ENCODE measurements at regions not wholly inside any gene's neighbourhood (a gene's known extent, or its start where the extent isn't known, plus 50 kb on each side); places are given as distances from the start of the nearest gene placed in this dataset.
"Not testable (repeated sequence)": the region's sequence is repeated elsewhere in the genome, so short reads cannot be mapped to it uniquely, and the experiment has no call there.

DNA sequence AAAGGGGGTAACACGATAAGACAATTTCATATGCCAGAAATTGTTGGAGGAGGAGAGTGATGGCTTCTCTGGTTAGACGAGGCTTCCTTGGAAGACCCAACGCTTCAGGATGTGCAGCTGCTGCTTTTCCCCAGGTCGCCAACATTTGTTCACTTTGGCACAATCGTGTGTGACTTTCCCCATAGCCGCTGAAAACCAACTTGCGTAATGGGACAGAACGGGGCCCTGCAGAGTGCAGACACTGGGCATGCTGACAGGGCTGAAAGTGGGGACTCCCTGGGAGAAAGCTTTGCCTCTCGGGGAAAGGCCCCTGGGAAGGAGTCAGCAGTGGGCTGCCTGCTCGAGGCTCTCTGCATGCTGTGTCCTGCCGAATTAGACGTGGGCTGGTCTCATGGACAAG, 130.7 kb downstream of the MRPL57 start:
- in situ Hi-C loops (cut with HindIII; ENCODE audit: low pct_ligation_motif_present, low pct_unique_long_range_greater_than_20kb, low sequenced_read_pairs); DNase-seq: not testable (repeated sequence)

DNA sequence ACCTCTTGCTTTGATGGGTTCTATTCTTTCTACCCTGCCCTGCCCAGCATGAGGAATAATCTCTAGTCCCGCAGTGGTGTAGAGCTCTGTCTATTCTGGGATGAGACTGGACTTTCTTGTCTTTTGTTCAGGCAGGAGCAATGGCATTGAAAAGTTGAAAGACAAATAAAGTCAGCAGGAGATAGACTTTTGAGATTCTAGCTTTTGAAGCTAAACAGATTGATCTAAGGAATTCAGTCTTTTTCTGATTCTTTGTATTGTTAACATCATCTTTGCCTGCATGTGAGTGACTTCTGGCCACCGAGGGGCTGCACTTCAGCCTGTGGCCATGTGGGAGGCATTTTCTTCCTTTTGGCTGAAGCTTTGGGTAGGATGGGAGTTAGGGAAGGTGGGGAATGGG, 132.4 kb downstream of the MRPL57 start:
- DNase-seq, result no peak
- in situ Hi-C loops (cut with HindIII; ENCODE audit: low pct_ligation_motif_present, low pct_unique_long_range_greater_than_20kb, low sequenced_read_pairs), result no loop called here

DNA sequence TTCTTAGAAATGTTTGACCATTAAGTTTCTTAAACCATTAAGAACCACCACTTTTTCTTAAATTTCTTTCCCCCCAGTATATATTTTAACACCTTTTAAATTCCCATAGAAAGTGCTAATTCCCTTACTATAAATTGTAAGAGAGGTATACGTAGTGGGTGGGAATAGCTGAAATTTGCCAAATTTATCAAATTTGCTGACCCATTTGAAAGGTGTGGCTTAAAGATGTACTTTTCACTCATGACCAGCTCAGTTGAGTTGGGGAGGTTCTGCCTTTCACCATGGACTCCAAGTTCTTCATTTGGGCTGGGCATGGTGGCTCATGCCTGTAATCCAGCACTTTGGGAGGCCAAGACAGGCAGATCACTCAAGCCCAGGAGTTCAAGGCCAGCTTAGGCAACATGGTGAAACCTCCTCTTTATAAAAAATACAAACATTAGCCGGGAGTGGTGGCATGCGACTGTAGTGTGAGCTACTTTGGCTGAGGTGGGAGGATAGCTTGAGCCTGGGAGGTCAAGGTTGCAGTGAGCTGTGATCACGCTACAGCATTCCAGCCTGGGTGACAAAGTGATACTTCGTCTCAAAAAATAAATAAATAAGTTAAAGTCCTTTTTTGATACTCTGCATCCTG, 133.2 kb downstream of the MRPL57 start:
- no peak for DNase-seq
- in situ Hi-C loops (cut with HindIII; ENCODE audit: low pct_ligation_motif_present, low pct_unique_long_range_greater_than_20kb, low sequenced_read_pairs), result no loop called here

DNA sequence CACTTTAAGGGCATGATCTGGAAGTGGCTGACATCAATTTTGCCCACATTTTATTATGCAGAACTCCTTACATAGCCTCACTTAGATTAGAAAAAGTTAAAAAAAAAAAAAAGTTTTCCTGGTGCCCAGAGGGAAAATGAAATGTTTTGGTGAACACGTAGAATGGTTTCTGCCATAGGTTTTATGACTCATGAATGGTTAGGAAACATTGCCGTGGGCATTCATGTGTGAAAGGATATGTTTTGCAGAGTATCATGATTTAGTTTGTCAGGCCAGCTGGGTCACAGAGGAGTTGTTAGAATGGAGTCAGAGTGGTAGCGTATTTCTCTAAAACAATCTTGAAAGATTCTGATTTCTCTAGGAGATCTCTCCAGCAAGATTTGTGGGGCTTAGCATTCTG, 133.8 kb downstream of the MRPL57 start:
- in situ Hi-C loops (cut with HindIII; ENCODE audit: low pct_ligation_motif_present, low pct_unique_long_range_greater_than_20kb, low sequenced_read_pairs), result no loop called here
- no peak for DNase-seq

DNA sequence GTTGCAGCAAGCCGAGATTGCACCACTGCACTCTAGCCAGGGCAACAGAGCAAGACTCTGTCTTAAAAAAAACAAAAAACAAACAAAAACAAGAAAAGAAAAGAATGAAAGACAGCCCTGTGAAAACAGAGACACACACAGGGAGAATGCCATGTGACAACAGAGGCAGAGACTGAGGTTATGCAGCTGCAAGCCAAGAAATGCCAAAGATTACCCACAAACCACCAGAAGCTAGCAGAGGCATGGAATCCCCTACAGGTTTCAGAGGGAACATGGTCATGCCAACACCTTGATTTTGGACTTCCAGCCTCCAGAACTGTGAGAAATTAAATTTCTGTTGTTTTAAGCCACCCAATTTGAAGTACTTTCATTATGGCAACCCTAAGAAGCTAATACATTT, 138.5 kb downstream of the MRPL57 start:
- in situ Hi-C loops (cut with HindIII; ENCODE audit: low pct_ligation_motif_present, low pct_unique_long_range_greater_than_20kb, low sequenced_read_pairs); DNase-seq: not testable (repeated sequence)

DNA sequence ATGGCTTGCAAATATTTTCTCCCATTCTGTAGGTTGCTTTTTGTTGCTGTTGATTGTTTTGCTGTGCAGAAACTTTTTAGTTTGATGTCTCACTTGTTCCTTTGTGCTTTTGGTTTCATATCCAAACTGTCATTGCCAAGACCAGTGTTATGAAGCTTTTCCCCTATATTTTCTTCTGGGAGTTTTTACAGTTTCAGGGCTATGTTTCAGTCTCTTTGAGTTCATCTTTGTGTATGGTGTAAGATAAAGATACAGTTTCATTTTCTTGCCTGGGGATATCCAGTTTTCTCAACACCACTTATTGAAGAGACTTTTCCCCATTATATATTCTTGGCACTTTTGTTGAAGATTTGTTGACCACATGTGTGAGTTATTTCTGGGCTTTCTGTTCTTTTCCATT, 139.9 kb downstream of the MRPL57 start:
- in situ Hi-C loops (cut with HindIII; ENCODE audit: low pct_ligation_motif_present, low pct_unique_long_range_greater_than_20kb, low sequenced_read_pairs), result no loop called here
- DNase-seq, result no peak

DNA sequence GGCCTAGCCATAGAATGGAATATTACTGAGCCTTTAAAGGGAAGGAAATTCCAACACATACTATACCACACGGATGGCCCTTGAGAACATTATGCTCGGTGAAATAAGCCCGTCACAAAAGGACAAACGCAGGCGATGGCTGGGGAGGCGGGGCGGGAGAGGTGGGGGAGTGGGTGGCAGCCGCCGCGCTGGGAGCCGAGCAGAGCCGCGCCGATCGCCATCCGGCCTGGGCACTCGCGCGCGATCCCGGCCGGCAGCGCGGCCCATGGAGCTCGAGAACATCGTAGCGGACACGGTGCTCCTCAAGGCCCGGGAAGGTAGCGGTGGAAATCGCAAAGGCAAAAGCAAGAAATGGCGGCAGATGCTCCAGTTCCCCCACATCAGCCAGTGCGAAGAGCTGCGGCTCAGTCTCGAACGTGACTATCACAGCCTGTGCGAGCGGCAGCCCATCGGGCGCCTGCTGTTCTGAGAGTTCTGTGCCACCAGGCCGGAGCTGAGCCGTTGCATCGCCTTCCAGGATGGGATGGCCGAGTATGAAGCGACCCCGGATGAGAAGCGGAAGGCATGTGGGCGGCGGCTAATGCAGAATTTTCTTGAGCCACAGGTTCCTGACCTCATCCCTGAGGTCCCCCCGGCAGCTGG, 140.1 kb downstream of the ZDHHC20 start:
- no peak for DNase-seq
- in situ Hi-C loops (cut with HindIII; ENCODE audit: low pct_ligation_motif_present, low pct_unique_long_range_greater_than_20kb, low sequenced_read_pairs), result no loop called here

DNA sequence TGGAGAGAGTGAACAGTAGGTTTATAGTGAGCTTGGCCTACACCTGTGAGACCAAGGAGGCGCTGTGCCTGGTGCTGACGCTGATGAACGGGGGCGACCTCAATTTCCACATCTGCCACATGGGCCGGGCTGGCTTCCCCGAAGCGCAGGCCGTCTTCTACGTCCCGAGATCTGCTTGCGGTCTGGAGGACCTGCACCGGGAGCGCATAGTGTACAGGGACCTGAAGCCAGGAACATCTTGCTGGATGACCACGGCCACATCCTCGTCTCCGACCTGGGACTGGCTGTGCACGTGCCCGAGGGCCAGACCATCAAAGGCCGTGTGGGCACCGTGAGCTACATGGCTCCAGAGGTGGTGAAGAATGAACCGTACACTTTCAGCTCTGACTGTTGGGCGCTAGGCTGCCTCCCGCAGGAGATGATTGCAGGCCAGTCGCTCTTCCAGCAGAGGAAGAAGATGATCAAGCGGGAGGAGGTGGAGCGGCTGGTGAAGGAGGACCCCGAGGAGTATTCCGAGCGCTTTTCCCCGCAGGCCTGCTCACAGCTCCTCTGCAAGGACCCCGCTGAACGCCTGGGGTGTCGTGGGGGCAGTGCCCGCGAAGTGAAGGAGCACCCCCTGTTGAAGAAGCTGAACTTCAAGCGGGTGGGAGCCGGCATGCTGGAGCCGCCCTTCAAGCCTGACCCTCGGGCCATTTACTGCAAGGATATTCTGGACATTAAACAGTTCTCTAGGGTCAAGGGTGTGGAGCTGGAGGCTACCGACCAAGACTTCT, 139.0 kb downstream of the ZDHHC20 start:
- in situ Hi-C loops (cut with HindIII; ENCODE audit: low pct_ligation_motif_present, low pct_unique_long_range_greater_than_20kb, low sequenced_read_pairs), result no loop called here
- no peak for DNase-seq

DNA sequence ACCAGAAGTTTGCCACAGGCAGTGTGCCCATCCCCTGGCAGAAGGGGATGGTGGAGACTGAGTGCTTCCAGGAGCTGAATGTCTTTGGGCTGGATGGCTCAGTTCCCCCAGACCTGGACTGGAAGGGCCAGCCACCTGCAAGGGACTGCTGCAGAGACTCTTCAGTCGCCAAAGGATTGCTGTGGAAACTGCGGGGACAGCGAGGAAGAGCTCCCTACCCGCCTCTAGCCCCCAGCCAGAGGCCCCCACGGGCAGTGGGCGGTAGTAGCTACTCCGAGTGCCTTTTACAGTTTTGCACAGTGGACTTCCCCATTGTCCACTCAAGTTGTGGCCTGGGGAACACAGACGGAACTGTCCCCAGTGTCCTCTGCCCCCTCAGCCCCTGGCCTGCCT, 138.5 kb downstream of the ZDHHC20 start:
- in situ Hi-C loops (cut with HindIII; ENCODE audit: low pct_ligation_motif_present, low pct_unique_long_range_greater_than_20kb, low sequenced_read_pairs), result no loop called here
- DNase-seq, result no peak

DNA sequence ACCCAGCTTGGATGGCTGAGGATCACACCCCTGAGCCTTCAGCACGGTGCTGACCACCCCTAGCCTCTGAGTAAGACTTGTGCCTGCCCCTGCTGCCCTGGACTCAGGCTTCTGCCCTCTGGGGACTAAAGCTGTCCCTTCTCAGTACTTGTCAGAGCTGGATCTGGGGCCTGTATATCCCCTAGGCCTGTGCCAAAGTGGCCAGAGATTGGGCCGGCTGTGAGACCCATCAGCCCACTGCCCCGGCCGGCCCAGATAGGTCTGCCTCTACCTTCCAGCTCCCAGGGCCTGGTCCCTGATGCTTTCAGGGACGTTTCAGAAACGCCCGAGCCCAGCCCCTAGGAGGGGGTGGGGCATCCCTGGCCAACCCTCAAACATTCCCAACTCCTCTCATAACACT, 137.8 kb downstream of the ZDHHC20 start:
- in situ Hi-C loops (cut with HindIII; ENCODE audit: low pct_ligation_motif_present, low pct_unique_long_range_greater_than_20kb, low sequenced_read_pairs), result no loop called here
- no peak for DNase-seq

DNA sequence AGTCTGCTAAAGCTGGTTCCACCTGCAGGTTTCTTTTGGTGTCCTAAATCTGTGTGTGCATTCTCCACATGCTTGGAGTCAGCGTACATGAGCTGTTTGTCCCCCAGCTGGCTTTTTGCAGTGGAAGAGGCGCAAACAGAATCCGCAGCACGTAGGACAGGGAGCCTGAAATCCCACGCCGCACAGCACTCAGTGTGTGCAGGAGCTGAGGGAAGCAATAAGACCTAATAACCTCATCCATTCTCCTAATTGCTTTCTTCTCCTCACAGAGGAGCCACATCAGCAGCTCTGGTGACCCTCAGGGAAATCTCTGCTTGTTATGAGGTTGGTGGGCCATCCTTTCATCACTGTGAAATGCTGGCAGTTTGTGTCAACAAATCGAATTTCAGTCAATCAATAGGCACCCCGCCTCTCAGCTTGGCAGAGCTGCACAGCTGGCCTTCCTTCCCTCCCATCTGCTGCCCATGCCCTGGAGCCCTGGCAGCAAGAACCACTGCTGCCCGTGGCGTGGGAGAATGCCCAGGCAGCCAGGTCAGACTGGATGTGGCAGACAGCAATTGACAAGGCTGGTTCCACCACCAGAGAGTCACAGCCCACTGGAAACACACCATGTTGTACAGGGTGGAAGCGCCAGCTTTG, 136.7 kb downstream of the ZDHHC20 start:
- no peak for DNase-seq

More for the DNA sequence above, 136.7 kb downstream of the ZDHHC20 start:
- in situ Hi-C loops (cut with HindIII; ENCODE audit: low pct_ligation_motif_present, low pct_unique_long_range_greater_than_20kb, low sequenced_read_pairs), result no loop called here

Measured in ACHN (cell line).